ENCODE measurements at regions not wholly inside any gene's neighbourhood (a gene's known extent, or its start where the extent isn't known, plus 50 kb on each side); places are given as distances from the start of the nearest gene placed in this dataset.

DNA sequence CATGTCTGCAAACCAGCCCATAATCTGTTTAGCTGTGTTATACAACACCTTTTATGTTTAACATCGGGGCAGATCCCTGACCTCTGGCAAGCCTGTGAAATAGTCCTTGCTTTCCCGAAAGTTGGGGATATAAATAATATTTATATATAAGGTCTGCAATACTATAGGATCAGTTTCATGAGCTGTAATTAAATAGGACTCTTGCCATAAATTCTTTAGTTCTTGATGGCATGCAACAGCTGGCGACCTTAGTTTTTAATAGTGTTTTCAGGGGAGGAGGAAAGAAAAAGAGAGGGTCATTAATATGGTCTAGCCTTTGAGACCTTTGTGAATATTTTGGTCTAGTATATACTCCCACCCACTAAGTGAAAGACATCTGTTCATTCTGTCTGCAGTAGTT lies 166.5 kb downstream of the MTX2 start:
- TF ChIP-seq POLR2A (IDR thresholded peaks at IDR 0.05) = no peak
- TF ChIP-seq, protein P1, sequence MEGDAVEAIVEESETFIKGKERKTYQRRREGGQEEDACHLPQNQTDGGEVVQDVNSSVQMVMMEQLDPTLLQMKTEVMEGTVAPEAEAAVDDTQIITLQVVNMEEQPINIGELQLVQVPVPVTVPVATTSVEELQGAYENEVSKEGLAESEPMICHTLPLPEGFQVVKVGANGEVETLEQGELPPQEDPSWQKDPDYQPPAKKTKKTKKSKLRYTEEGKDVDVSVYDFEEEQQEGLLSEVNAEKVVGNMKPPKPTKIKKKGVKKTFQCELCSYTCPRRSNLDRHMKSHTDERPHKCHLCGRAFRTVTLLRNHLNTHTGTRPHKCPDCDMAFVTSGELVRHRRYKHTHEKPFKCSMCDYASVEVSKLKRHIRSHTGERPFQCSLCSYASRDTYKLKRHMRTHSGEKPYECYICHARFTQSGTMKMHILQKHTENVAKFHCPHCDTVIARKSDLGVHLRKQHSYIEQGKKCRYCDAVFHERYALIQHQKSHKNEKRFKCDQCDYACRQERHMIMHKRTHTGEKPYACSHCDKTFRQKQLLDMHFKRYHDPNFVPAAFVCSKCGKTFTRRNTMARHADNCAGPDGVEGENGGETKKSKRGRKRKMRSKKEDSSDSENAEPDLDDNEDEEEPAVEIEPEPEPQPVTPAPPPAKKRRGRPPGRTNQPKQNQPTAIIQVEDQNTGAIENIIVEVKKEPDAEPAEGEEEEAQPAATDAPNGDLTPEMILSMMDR (IDR thresholded peaks at IDR 0.05) = no peak
